HepG2 (cell line): ENCODE measurements at regions not wholly inside any gene's neighbourhood (a gene's known extent, or its start where the extent isn't known, plus 50 kb on each side); places are given as distances from the start of the nearest gene placed in this dataset.

Experiments used
- ATAC-seq: fragments of 200-7000 bp; cut with Tn5 transposase; 3 replicates; pipeline ENCODE4 v1.9.1; 2020; ENCODE audit warnings: mild to moderate bottlenecking, moderate library complexity
- BruUV-seq: library from RNA; stranded (reverse); fragments of 400-500 nt; replicated peaks from 2 replicates; lab custom pipeline; 2021; lab: Mats Ljungman, UMichigan
- CTCF ChIA-PET: fragments of 300-600 bp; formaldehyde crosslinking; extraction: SDS; loops from one replicate; lab custom pipeline; 2021; ENCODE audit warnings: low total read pairs, inconsistent platforms, low intra/inter-chr PET ratio; lab: Yijun Ruan, JAX
- POLR2A ChIA-PET: fragments of 350-600 bp; sonication (Branson Sonifier 250); formaldehyde crosslinking; loops from one replicate; lab custom pipeline; 2020; ENCODE audit warnings: antibody characterized with exemption, inconsistent platforms; lab: Yijun Ruan, JAX
- DNase-seq: peaks from one replicate; pipeline ENCODE4 v3.0.0-alpha.2; 2015; ENCODE audit warnings: low spot score
- FAIRE-seq: peaks from 3 replicates; lab custom pipeline; 2011; peaks lifted over from hg19 to GRCh38; lab: Jason Lieb, UNC
- H2AFZ ChIP-seq: one replicate; pipeline ENCODE4 v1.6.1; 2011; ENCODE audit warnings: low read length, inconsistent platforms
- H3K27ac ChIP-seq: fragments of 300-600 bp; 3 replicates; pipeline ENCODE4 v1.8.0; 2011; ENCODE audit warnings: mixed run types, mild to moderate bottlenecking, mixed read lengths, low read length, inconsistent platforms; ENCODE audit not compliant: insufficient read depth; ENCODE audit errors: extremely low read length
- H3K27me3 ChIP-seq, 2 experiments: fragments of 200-600 bp in 1 of 2; 2 replicates in 1 of 2; 3 replicates in 1 of 2; pipeline versions ENCODE4 v1.6.0 to v1.8.0; 2011; ENCODE audit warnings: low read length in 2 of 2, mild to moderate bottlenecking in 2 of 2, moderate library complexity in 2 of 2, inconsistent platforms in 1 of 2; ENCODE audit not compliant: insufficient read depth in 2 of 2, control insufficient read depth in 1 of 2
- H3K36me3 ChIP-seq, 2 experiments: fragments of 200-600 bp in 1 of 2; replicated peaks in 1 of 2; 2 replicates in 1 of 2; 3 replicates in 1 of 2; pipeline versions ENCODE4 v1.5.1 to v1.8.0; 2011; ENCODE audit warnings: low read length in 2 of 2, inconsistent platforms in 1 of 2; ENCODE audit not compliant: insufficient read depth in 2 of 2, control insufficient read depth in 1 of 2
- H3K4me1 ChIP-seq: 2 replicates; pipeline ENCODE4 v1.5.1; 2012; ENCODE audit warnings: low read length, inconsistent platforms; ENCODE audit not compliant: insufficient read depth
- H3K4me2 ChIP-seq: 2 replicates; pipeline ENCODE4 v1.6.0; 2011; ENCODE audit warnings: low read depth, low read length, inconsistent platforms
- H3K4me3 ChIP-seq, 3 experiments: fragments of 200-600 bp in 1 of 3; sonication (generic), shearing (Covaris generic) in 1 of 3; replicated peaks in 1 of 3; 2 replicates each; pipeline ENCODE4 v1.5.1; 2011 to 2016; ENCODE audit warnings: low read length in 3 of 3, inconsistent platforms in 2 of 3, low read depth in 2 of 3, mild to moderate bottlenecking in 2 of 3, control low read depth in 1 of 3, mixed read lengths in 1 of 3; ENCODE audit not compliant: insufficient read depth in 1 of 3
- H3K79me2 ChIP-seq: one replicate; pipeline ENCODE4 v1.6.1; 2011; ENCODE audit warnings: low read length, inconsistent platforms; ENCODE audit not compliant: insufficient read depth
- H3K9ac ChIP-seq: 2 replicates; pipeline ENCODE4 v1.6.0; 2011; ENCODE audit warnings: mild to moderate bottlenecking, low read depth, low read length, inconsistent platforms; ENCODE audit not compliant: insufficient read depth
- H3K9me3 ChIP-seq: 2 replicates; pipeline ENCODE4 v1.5.1; 2012; ENCODE audit warnings: mild to moderate bottlenecking, low read length
- H4K20me1 ChIP-seq: 2 replicates; pipeline ENCODE4 v1.6.0; 2011; ENCODE audit warnings: inconsistent platforms, mild to moderate bottlenecking, low read length, moderate library complexity; ENCODE audit not compliant: insufficient read depth
- CAMTA2 ChIP-seq: sonication (generic); formaldehyde crosslinking; IDR thresholded peaks from 2 replicates; pipeline ENCODE4 v1.4.0; 2020; ENCODE audit warnings: mild to moderate bottlenecking, missing genetic modification reagents, borderline replicate concordance
- FOXC1 ChIP-seq: sonication (generic); formaldehyde crosslinking; IDR thresholded peaks from 2 replicates; pipeline ENCODE4 v1.8.0; 2022; ENCODE audit warnings: mild to moderate bottlenecking, missing genetic modification reagents, borderline replicate concordance
- HOXA7 ChIP-seq: sonication (generic); formaldehyde crosslinking; IDR thresholded peaks from 2 replicates; pipeline ENCODE4 v1.8.1; 2022; ENCODE audit warnings: mild to moderate bottlenecking, missing genetic modification reagents, moderate library complexity
- IRX3 ChIP-seq: sonication (generic); formaldehyde crosslinking; IDR thresholded peaks from 2 replicates; pipeline ENCODE4 v1.8.1; 2023; ENCODE audit warnings: mild to moderate bottlenecking, low read depth, missing genetic modification reagents, borderline replicate concordance
- MED8 ChIP-seq: sonication (generic); formaldehyde crosslinking; IDR thresholded peaks from 2 replicates; pipeline ENCODE4 v1.8.1; 2023; ENCODE audit warnings: mild to moderate bottlenecking, missing genetic modification reagents; ENCODE audit not compliant: insufficient replicate concordance
- THAP7 ChIP-seq: sonication (generic); formaldehyde crosslinking; IDR thresholded peaks from 2 replicates; pipeline ENCODE4 v1.8.1; 2023; ENCODE audit warnings: mild to moderate bottlenecking, missing genetic modification reagents
- ZNF678 ChIP-seq: sonication (generic); formaldehyde crosslinking; IDR thresholded peaks from 2 replicates; pipeline ENCODE4 v1.4.0; 2020; ENCODE audit warnings: mild to moderate bottlenecking, missing genetic modification reagents
- in situ Hi-C: cut with HindIII; loops from 2 replicates; pipeline ENCODE4 v1.10.0; 2017; ENCODE audit warnings: low pct_unique_long_range_greater_than_20kb; ENCODE audit not compliant: extremely low pct_ligation_motif_present
- intact Hi-C: fragments of 100-400 bp; cut with micrococcal nuclease; formaldehyde crosslinking; loops from one replicate; pipeline ENCODE4 v1.10.0; 2022; ENCODE audit not compliant: unreplicated experiment
- TF ChIP-seq, protein P1 (sequence below): sonication (generic); formaldehyde crosslinking; IDR thresholded peaks from 2 replicates; pipeline ENCODE4 v1.4.0; 2020; ENCODE audit warnings: missing genetic modification reagents
- TF ChIP-seq, protein P2 (sequence below): sonication (generic); formaldehyde crosslinking; IDR thresholded peaks from 2 replicates; pipeline ENCODE4 v1.4.0; 2020; ENCODE audit warnings: missing genetic modification reagents
- TF ChIP-seq, protein P3 (sequence below): sonication (generic); formaldehyde crosslinking; IDR thresholded peaks from 2 replicates; pipeline ENCODE4 v1.5.0; 2020; ENCODE audit warnings: mild to moderate bottlenecking, missing genetic modification reagents

- Histone ChIP-seq H3K79me2 (no peaks in the 10 kb centered on the region), H3K9me3 (no peaks in the 10 kb centered on the region), H3K36me3 (no peaks in the 10 kb centered on the region), H4K20me1 (no peaks in the 10 kb centered on the region), H3K4me3 (no peak overlapping the region), H3K27ac (no peak overlapping the region), H3K4me1 (no peaks in the 10 kb centered on the region), H2AFZ (no peak overlapping the region), H3K4me2 (no peak overlapping the region), H3K9ac (no peak overlapping the region), H3K27me3 (no peaks in the 10 kb centered on the region; a peak in 1 of 5 replicates)
- no TSS peak for BruUV-seq
- no peak for FAIRE-seq
- intact Hi-C loops: no loop called here
- in situ Hi-C loops: no loop called here
- DNase-seq: no peak
- TF ChIP-seq, protein P1, sequence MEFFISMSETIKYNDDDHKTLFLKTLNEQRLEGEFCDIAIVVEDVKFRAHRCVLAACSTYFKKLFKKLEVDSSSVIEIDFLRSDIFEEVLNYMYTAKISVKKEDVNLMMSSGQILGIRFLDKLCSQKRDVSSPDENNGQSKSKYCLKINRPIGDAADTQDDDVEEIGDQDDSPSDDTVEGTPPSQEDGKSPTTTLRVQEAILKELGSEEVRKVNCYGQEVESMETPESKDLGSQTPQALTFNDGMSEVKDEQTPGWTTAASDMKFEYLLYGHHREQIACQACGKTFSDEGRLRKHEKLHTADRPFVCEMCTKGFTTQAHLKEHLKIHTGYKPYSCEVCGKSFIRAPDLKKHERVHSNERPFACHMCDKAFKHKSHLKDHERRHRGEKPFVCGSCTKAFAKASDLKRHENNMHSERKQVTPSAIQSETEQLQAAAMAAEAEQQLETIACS (CRISPR knock-in tag): no peak
- TF ChIP-seq, protein P2, sequence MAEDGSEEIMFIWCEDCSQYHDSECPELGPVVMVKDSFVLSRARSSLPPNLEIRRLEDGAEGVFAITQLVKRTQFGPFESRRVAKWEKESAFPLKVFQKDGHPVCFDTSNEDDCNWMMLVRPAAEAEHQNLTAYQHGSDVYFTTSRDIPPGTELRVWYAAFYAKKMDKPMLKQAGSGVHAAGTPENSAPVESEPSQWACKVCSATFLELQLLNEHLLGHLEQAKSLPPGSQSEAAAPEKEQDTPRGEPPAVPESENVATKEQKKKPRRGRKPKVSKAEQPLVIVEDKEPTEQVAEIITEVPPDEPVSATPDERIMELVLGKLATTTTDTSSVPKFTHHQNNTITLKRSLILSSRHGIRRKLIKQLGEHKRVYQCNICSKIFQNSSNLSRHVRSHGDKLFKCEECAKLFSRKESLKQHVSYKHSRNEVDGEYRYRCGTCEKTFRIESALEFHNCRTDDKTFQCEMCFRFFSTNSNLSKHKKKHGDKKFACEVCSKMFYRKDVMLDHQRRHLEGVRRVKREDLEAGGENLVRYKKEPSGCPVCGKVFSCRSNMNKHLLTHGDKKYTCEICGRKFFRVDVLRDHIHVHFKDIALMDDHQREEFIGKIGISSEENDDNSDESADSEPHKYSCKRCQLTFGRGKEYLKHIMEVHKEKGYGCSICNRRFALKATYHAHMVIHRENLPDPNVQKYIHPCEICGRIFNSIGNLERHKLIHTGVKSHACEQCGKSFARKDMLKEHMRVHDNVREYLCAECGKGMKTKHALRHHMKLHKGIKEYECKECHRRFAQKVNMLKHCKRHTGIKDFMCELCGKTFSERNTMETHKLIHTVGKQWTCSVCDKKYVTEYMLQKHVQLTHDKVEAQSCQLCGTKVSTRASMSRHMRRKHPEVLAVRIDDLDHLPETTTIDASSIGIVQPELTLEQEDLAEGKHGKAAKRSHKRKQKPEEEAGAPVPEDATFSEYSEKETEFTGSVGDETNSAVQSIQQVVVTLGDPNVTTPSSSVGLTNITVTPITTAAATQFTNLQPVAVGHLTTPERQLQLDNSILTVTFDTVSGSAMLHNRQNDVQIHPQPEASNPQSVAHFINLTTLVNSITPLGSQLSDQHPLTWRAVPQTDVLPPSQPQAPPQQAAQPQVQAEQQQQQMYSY (CRISPR knock-in tag): no peak
- TF ChIP-seq ZNF678 (CRISPR knock-in tag) (no peak), IRX3 (CRISPR knock-in tag) (no peak), HOXA7 (CRISPR knock-in tag) (no peak), CAMTA2 (CRISPR knock-in tag) (no peak), MED8 (CRISPR knock-in tag) (no peak), THAP7 (no peak), FOXC1 (CRISPR knock-in tag) (no peak)
- TF ChIP-seq, protein P3, sequence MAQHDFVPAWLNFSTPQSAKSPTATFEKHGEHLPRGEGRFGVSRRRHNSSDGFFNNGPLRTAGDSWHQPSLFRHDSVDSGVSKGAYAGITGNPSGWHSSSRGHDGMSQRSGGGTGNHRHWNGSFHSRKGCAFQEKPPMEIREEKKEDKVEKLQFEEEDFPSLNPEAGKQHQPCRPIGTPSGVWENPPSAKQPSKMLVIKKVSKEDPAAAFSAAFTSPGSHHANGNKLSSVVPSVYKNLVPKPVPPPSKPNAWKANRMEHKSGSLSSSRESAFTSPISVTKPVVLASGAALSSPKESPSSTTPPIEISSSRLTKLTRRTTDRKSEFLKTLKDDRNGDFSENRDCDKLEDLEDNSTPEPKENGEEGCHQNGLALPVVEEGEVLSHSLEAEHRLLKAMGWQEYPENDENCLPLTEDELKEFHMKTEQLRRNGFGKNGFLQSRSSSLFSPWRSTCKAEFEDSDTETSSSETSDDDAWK (CRISPR knock-in tag): no peak
- ChIA-PET POLR2A (no interaction called here), CTCF (no interaction called here)
- no peak for ATAC-seq
Observed at GRCh38 chr4:156201050-156201449, 247.4 kb upstream of the CTSO start.
